Medulla oblongata (tissue), 1 donor: ENCODE measurements at regions not wholly inside any gene's neighbourhood (a gene's known extent, or its start where the extent isn't known, plus 50 kb on each side); places are given as distances from the start of the nearest gene placed in this dataset.
"Not testable (repeated sequence)": the region's sequence is repeated elsewhere in the genome, so short reads cannot be mapped to it uniquely, and the experiment has no call there.

Experiments
- DNase-seq: peaks from one replicate; pipeline ENCODE4 v3.0.0-alpha.2; 2015; ENCODE audit errors: extremely low spot score

- not testable (repeated sequence) for DNase-seq
These were observed 92.6 kb upstream of the THOC3 start for GRCh38 chr5:176060472-176061268.

GRCh38 chr5:176061269-176061622 is 93.1 kb upstream of the THOC3 start:
- DNase-seq, result not testable (repeated sequence)

GRCh38 chr5:176061660-176062059 is 93.5 kb upstream of the THOC3 start:
- not testable (repeated sequence) for DNase-seq

GRCh38 chr5:176066262-176066945 is 98.3 kb upstream of the THOC3 start:
- DNase-seq, result not testable (repeated sequence)

- DNase-seq, result not testable (repeated sequence)
These were observed 99.0 kb upstream of the THOC3 start for GRCh38 chr5:176067162-176067561.

GRCh38 chr5:176067948-176068347 is 99.8 kb upstream of the THOC3 start:
- not testable (repeated sequence) for DNase-seq

- not testable (repeated sequence) for DNase-seq
These were observed 106.0 kb upstream of the THOC3 start for GRCh38 chr5:176073996-176074571.

GRCh38 chr5:176083717-176084116 is 115.6 kb upstream of the THOC3 start:
- not testable (repeated sequence) for DNase-seq

- not testable (repeated sequence) for DNase-seq
These were observed 135.0 kb upstream of the THOC3 start for GRCh38 chr5:176103083-176103482.

- DNase-seq, result not testable (repeated sequence)
These were observed 125.3 kb upstream of the SIMC1 start for GRCh38 chr5:176112888-176113287.

- not testable (repeated sequence) for DNase-seq
These were observed 124.4 kb upstream of the SIMC1 start for GRCh38 chr5:176113673-176114335.

GRCh38 chr5:176114825-176115224 is 123.4 kb upstream of the SIMC1 start:
- DNase-seq, result not testable (repeated sequence)

- not testable (repeated sequence) for DNase-seq
These were observed 120.5 kb upstream of the SIMC1 start for GRCh38 chr5:176117699-176118238.

- DNase-seq, result not testable (repeated sequence)
These were observed 115.9 kb upstream of the SIMC1 start for GRCh38 chr5:176122361-176122760.

- DNase-seq, result not testable (repeated sequence)
These were observed 114.1 kb upstream of the SIMC1 start for GRCh38 chr5:176124120-176124519.

- no peak for DNase-seq
These were observed 106.5 kb upstream of the SIMC1 start for GRCh38 chr5:176131771-176132170.

- DNase-seq, result no peak
These were observed 105.5 kb upstream of the SIMC1 start for GRCh38 chr5:176132471-176133288.

- DNase-seq, result no peak
These were observed 104.8 kb upstream of the SIMC1 start for GRCh38 chr5:176133289-176133870.

GRCh38 chr5:176133877-176134276 is 104.3 kb upstream of the SIMC1 start:
- DNase-seq, result no peak

- no peak for DNase-seq
These were observed 103.5 kb upstream of the SIMC1 start for GRCh38 chr5:176134529-176135223.
